ENCODE measurements at regions not wholly inside any gene's neighbourhood (a gene's known extent, or its start where the extent isn't known, plus 50 kb on each side); places are given as distances from the start of the nearest gene placed in this dataset.
"Not testable (repeated sequence)": the region's sequence is repeated elsewhere in the genome, so short reads cannot be mapped to it uniquely, and the experiment has no call there.

- no peak for DNase-seq
Measured at GRCh38 chr9:31210978-31211570, 1173.4 kb upstream of the ACO1 start.

- DNase-seq, result not testable (repeated sequence)
Measured at GRCh38 chr9:31229976-31230375, 1154.5 kb upstream of the ACO1 start.

- DNase-seq, result no peak
Measured at GRCh38 chr9:31232485-31232884, 1152.0 kb upstream of the ACO1 start.

GRCh38 chr9:31236344-31236743 lies 1148.1 kb upstream of the ACO1 start:
- no peak for DNase-seq

- no peak for DNase-seq
Measured at GRCh38 chr9:31243386-31243785, 1141.1 kb upstream of the ACO1 start.

- no peak for DNase-seq
Measured at GRCh38 chr9:31248156-31248555, 1136.3 kb upstream of the ACO1 start.

- no peak for DNase-seq
Measured at GRCh38 chr9:31251386-31251785, 1133.1 kb upstream of the ACO1 start.

GRCh38 chr9:31253800-31254762 lies 1130.4 kb upstream of the ACO1 start:
- no peak for DNase-seq

- no peak for DNase-seq
Measured at GRCh38 chr9:31255211-31255610, 1129.2 kb upstream of the ACO1 start.

GRCh38 chr9:31259824-31260223 lies 1124.6 kb upstream of the ACO1 start:
- DNase-seq, result no peak

- DNase-seq, result no peak
Measured at GRCh38 chr9:31272456-31273295, 1111.8 kb upstream of the ACO1 start.

GRCh38 chr9:31275419-31275818 lies 1109.0 kb upstream of the ACO1 start:
- DNase-seq, result no peak

GRCh38 chr9:31290731-31291130 lies 1093.7 kb upstream of the ACO1 start:
- no peak for DNase-seq

- no peak for DNase-seq
Measured at GRCh38 chr9:31302620-31303418, 1081.6 kb upstream of the ACO1 start.

GRCh38 chr9:31304576-31304975 lies 1079.9 kb upstream of the ACO1 start:
- DNase-seq, result no peak

- DNase-seq, result no peak
Measured at GRCh38 chr9:31314241-31314640, 1070.2 kb upstream of the ACO1 start.

- DNase-seq, result no peak
Measured at GRCh38 chr9:31320494-31320893, 1063.9 kb upstream of the ACO1 start.

GRCh38 chr9:31321256-31321655 lies 1063.2 kb upstream of the ACO1 start:
- no peak for DNase-seq

- no peak for DNase-seq
Measured at GRCh38 chr9:31321686-31322085, 1062.8 kb upstream of the ACO1 start.

- no peak for DNase-seq
Measured at GRCh38 chr9:31323726-31324444, 1060.6 kb upstream of the ACO1 start.

- DNase-seq, result no peak
Measured at GRCh38 chr9:31325778-31326177, 1058.7 kb upstream of the ACO1 start.

GRCh38 chr9:31326883-31327282 lies 1057.6 kb upstream of the ACO1 start:
- not testable (repeated sequence) for DNase-seq
